Natural killer cell (primary cell): ENCODE measurements at regions not wholly inside any gene's neighbourhood (a gene's known extent, or its start where the extent isn't known, plus 50 kb on each side); places are given as distances from the start of the nearest gene placed in this dataset.

Source experiments
- ATAC-seq, 3 donors: fragments of 150-1000 bp in 2 of 3; fragments of 200-7000 bp in 1 of 3; cut with Tn5 transposase; 1 replicate in 1 of 3; 2 replicates in 2 of 3; pipeline ENCODE4 v1.10.0; 2021; ENCODE audit warnings: mild to moderate bottlenecking in 2 of 3, moderate library complexity in 2 of 3
- DNase-seq, 2 donors: peaks; one replicate each; pipeline versions ENCODE4 v3.0.0 to v3.0.0-alpha.2; 2013 to 2021; ENCODE audit warnings: mixed read lengths in 1 of 2
- H3K27ac ChIP-seq: one replicate; pipeline ENCODE4 v1.5.1; 2013; ENCODE audit warnings: mild to moderate bottlenecking, low read length
- H3K27me3 ChIP-seq: one replicate; pipeline ENCODE4 v1.6.1; 2013; ENCODE audit warnings: low read length; ENCODE audit not compliant: control insufficient read depth, insufficient read depth
- H3K36me3 ChIP-seq: one replicate; pipeline ENCODE4 v1.6.1; 2013; ENCODE audit warnings: low read length; ENCODE audit not compliant: control insufficient read depth, insufficient read depth
- H3K4me1 ChIP-seq: one replicate; pipeline ENCODE4 v1.6.1; 2013; ENCODE audit warnings: low read length; ENCODE audit not compliant: control insufficient read depth, insufficient read depth
- H3K4me3 ChIP-seq: one replicate; pipeline ENCODE4 v1.5.1; 2013; ENCODE audit warnings: low read length
- H3K9me3 ChIP-seq: one replicate; pipeline ENCODE4 v1.6.1; 2013; ENCODE audit warnings: low read length; ENCODE audit not compliant: control insufficient read depth, insufficient read depth
- H3K27ac Mint-ChIP-seq, 2 donors: one replicate each; pipeline ENCODE4 v1.8.0; 2022; ENCODE audit warnings: mild to moderate bottlenecking in 2 of 2, mixed read lengths in 2 of 2, moderate library complexity in 1 of 2
- H3K27me3 Mint-ChIP-seq, 2 donors: one replicate each; pipeline ENCODE4 v1.8.0; 2022; ENCODE audit warnings: low read depth in 2 of 2, mixed read lengths in 2 of 2
- H3K36me3 Mint-ChIP-seq: one replicate; pipeline ENCODE4 v1.8.0; 2022; ENCODE audit warnings: mixed read lengths
- H3K4me1 Mint-ChIP-seq, 2 donors: one replicate each; pipeline ENCODE4 v1.8.0; 2022; ENCODE audit warnings: mixed read lengths in 2 of 2
- H3K4me3 Mint-ChIP-seq: one replicate; pipeline ENCODE4 v1.8.0; 2022; ENCODE audit warnings: mild to moderate bottlenecking, moderate library complexity, mixed read lengths
- H3K9me3 Mint-ChIP-seq, 2 donors: one replicate each; pipeline ENCODE4 v1.8.0; 2022; ENCODE audit warnings: mixed read lengths in 2 of 2
- WGBS: methylation state at CpG from one replicate; pipeline ENCODE4 v1.1.7; 2013; ENCODE audit warnings: missing lambda C conversion rate; ENCODE audit not compliant: insufficient coverage; 5-methylcytosine and 5-hydroxymethylcytosine counted together
- intact Hi-C: fragments of 100-400 bp; cut with micrococcal nuclease; formaldehyde crosslinking; loops from one replicate; pipeline ENCODE4 v1.14.2; 2022
- TF ChIP-seq, protein P1 (sequence below): fragments of 200-600 bp; IDR thresholded peaks from one replicate; pipeline ENCODE4 v1.8.0; 2022; ENCODE audit warnings: antibody characterized with exemption

DNA sequence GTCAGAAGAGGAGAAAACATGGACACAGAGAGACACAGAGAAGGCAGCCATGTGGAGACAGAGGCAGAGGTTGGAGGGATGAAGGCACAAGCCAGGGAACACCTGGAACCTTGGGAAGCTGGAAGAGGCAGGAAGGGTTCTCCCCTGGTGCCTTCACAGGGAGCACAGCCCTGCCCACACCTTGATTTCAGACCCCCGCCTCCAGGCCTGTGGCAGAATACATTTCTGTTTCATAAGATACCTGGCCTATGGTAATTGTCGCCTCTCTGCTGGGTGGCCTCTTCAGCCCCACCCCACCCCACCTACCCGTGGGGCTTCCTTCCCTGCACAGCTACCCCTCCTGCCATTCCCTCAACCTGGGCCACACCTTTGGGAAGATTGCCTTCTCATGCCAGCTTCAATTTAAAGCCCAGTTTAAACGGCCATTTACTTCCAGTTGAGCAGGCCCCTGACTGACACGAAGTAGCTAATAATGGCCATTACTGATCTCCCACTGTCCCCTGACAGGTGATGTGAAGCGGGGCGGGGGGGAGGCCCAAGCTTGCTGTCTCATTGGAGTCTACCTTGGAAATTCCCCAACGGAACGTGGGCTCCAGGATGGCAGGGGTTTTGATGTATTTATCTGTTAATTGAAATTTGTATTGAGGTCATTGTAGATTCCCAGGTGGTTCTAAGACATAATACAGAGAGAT, 291.7 kb upstream of the FOXF1 start:
- H3K4me3 ChIP-seq: no peak overlapping the region
- no peak overlapping the region for H3K27ac Mint-ChIP-seq
- 70% methylated on average over 9 of the region's 9 CpGs for WGBS
- H3K9me3 Mint-ChIP-seq: no peaks in the 10 kb centered on the region
- intact Hi-C loops: no loop called here
- H3K9me3 ChIP-seq: no peaks in the 10 kb centered on the region
- peaks cover 13 to 28% of the 10 kb centered on the region in 2 donors for H3K27me3 Mint-ChIP-seq
- TF ChIP-seq, protein P1, sequence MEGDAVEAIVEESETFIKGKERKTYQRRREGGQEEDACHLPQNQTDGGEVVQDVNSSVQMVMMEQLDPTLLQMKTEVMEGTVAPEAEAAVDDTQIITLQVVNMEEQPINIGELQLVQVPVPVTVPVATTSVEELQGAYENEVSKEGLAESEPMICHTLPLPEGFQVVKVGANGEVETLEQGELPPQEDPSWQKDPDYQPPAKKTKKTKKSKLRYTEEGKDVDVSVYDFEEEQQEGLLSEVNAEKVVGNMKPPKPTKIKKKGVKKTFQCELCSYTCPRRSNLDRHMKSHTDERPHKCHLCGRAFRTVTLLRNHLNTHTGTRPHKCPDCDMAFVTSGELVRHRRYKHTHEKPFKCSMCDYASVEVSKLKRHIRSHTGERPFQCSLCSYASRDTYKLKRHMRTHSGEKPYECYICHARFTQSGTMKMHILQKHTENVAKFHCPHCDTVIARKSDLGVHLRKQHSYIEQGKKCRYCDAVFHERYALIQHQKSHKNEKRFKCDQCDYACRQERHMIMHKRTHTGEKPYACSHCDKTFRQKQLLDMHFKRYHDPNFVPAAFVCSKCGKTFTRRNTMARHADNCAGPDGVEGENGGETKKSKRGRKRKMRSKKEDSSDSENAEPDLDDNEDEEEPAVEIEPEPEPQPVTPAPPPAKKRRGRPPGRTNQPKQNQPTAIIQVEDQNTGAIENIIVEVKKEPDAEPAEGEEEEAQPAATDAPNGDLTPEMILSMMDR: no peak
- ATAC-seq (no peak), DNase-seq (no peak)
- H3K27ac ChIP-seq: no peak overlapping the region
- H3K4me1 Mint-ChIP-seq: peaks cover under 1% of the 10 kb centered on the region in 2 donors
- peaks cover 5% of the 10 kb centered on the region for H3K4me1 ChIP-seq
- no peak overlapping the region for H3K4me3 Mint-ChIP-seq
- H3K36me3 Mint-ChIP-seq: no peaks in the 10 kb centered on the region
- H3K27me3 ChIP-seq: no peaks in the 10 kb centered on the region
- H3K36me3 ChIP-seq: no peaks in the 10 kb centered on the region

DNA sequence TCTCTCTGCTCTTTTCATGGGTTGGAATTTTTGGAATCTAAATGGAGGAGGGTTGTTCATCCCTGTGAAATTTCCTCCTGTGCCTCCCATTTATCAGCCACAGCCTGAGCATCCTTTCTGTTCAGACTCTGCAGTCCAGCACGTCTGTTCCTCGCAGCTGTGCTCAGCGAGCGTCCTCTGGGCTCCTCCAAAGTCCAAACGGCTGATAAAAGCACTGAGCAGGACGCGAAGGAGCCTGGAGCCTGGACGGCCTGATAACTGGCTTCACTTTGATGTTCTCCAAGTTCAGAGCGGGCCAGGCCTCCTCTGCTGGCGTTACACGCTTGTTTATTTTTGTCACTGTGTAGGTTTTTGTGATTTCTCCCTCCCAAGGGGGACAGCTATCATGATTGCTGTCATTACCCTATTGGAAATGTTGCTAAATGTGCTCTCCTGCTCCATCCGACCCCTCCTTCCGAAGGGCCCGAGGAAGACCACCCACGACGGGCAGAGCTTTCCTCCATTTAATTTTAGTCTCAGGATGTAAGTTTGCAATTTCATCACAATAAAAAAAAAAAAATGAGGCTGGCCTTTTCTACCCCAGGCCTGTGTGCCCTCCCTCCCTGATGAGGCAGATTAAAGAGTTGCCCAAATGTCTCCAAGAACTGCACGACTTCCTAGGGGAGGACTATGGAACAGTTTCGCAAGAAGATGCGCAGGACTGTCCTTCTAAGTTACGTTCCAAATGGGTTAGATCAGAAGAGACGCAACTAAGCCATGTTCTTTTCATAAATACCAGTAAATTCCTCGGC, 290.5 kb upstream of the FOXF1 start:
- peaks cover 13 to 28% of the 10 kb centered on the region in 2 donors for H3K27me3 Mint-ChIP-seq
- TF ChIP-seq, protein P1: no peak
- WGBS: 73% methylated on average over 22 of the region's 22 CpGs

DNA sequence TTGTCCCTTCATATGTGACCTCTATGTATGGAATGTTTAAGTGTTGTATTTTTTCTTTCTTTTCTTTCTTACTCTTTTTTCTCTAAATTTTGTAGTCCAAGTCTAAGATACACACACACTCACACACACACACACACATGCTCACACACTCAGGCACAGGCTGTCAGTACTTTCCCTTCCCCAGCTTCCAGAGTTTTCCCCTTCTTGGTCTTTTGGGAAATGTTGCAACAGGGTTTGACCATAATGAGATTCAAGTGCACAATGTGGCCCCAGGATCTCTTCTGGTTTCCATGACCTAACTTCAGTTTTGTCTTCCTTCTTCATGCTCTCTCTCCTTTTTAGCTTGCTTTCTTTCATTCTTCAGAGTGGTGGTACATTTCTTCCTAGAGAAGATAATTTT, 289.8 kb upstream of the FOXF1 start:
- Mint-ChIP-seq H3K27ac (no peak overlapping the region), H3K4me3 (no peak overlapping the region), H3K4me1 (no peaks in the 10 kb centered on the region)

More for the DNA sequence above, 290.5 kb upstream of the FOXF1 start:
- H3K4me1 ChIP-seq: no peaks in the 10 kb centered on the region
- H3K4me3 Mint-ChIP-seq: no peak overlapping the region
- H3K27me3 ChIP-seq: no peaks in the 10 kb centered on the region
- H3K27ac Mint-ChIP-seq: no peak overlapping the region
- H3K4me3 ChIP-seq: no peak overlapping the region
- no peak overlapping the region for H3K27ac ChIP-seq
- H3K9me3 Mint-ChIP-seq: no peaks in the 10 kb centered on the region
- no peak for DNase-seq
- H3K4me1 Mint-ChIP-seq: no peaks in the 10 kb centered on the region
- H3K36me3 Mint-ChIP-seq: no peaks in the 10 kb centered on the region
- intact Hi-C loops: no loop called here
- no peak for ATAC-seq
- H3K36me3 ChIP-seq: no peaks in the 10 kb centered on the region
- no peaks in the 10 kb centered on the region for H3K9me3 ChIP-seq

More for the DNA sequence above, 289.8 kb upstream of the FOXF1 start:
- DNase-seq: no peak
- Histone ChIP-seq H3K4me3 (no peak overlapping the region), H3K27me3 (no peaks in the 10 kb centered on the region), H3K4me1 (no peaks in the 10 kb centered on the region), H3K27ac (no peak overlapping the region), H3K36me3 (no peaks in the 10 kb centered on the region), H3K9me3 (no peaks in the 10 kb centered on the region)
- TF ChIP-seq, protein P1: no peak
- no peaks in the 10 kb centered on the region for H3K9me3 Mint-ChIP-seq
- no peaks in the 10 kb centered on the region for H3K36me3 Mint-ChIP-seq
- peaks cover 13 to 28% of the 10 kb centered on the region in 2 donors for H3K27me3 Mint-ChIP-seq
- ATAC-seq: no peak
- intact Hi-C loops: no loop called here
